Gastrocnemius medialis (tissue), 4 donors: ENCODE measurements at regions not wholly inside any gene's neighbourhood (a gene's known extent, or its start where the extent isn't known, plus 50 kb on each side); places are given as distances from the start of the nearest gene placed in this dataset.

Experiments used
- ATAC-seq, 2 donors: fragments of 150-250 bp; one replicate each; pipeline ENCODE4 v1.9.1; 2016
- DNase-seq, 2 donors: peaks; one replicate each; pipeline ENCODE4 v3.0.0-alpha.2; 2019
- H3K27ac ChIP-seq, 4 donors: fragments of 200-600 bp; sonication (generic); 1 replicate in 1 of 4; 2 replicates in 3 of 4; pipeline ENCODE4 v1.5.1; 2016 to 2018; ENCODE audit warnings: mild to moderate bottlenecking in 2 of 4, moderate library complexity in 1 of 4
- H3K27me3 ChIP-seq, 3 donors: fragments of 200-600 bp; sonication (generic) in 2 of 3; 1 replicate in 1 of 3; 2 replicates in 2 of 3; pipeline versions ENCODE4 v1.5.1 to v1.6.0; 2016 to 2019; ENCODE audit warnings: mild to moderate bottlenecking in 1 of 3, moderate library complexity in 1 of 3
- H3K36me3 ChIP-seq, 2 donors: fragments of 200-600 bp; sonication (generic) in 1 of 2; one replicate each; pipeline ENCODE4 v1.5.1; 2017 to 2018
- H3K4me1 ChIP-seq, 2 donors: fragments of 200-600 bp; sonication (generic) in 1 of 2; one replicate each; pipeline ENCODE4 v1.5.1; 2016 to 2017; ENCODE audit warnings: mild to moderate bottlenecking in 2 of 2
- H3K4me3 ChIP-seq, 4 donors: fragments of 200-600 bp; sonication (generic) in 3 of 4; 1 replicate in 1 of 4; 2 replicates in 3 of 4; pipeline ENCODE4 v1.5.1; 2016 to 2019; ENCODE audit warnings: mild to moderate bottlenecking in 2 of 4
- H3K9me3 ChIP-seq, 3 donors: fragments of 200-600 bp; sonication (generic) in 2 of 3; 1 replicate in 1 of 3; 2 replicates in 2 of 3; pipeline ENCODE4 v1.5.1; 2016 to 2019
- POLR2A ChIP-seq, 2 donors: fragments of 450-650 bp; IDR thresholded peaks; one replicate each; pipeline ENCODE4 v1.6.1; 2017; ENCODE audit warnings: antibody characterized with exemption in 2 of 2, mild to moderate bottlenecking in 2 of 2, moderate library complexity in 2 of 2
- in situ Hi-C, 4 donors: fragments of 200-750 bp; cut with MboI; loops; one replicate each; pipeline versions ENCODE4 v1.15.0 to v1.8.0; 2017; ENCODE audit warnings: low sequenced_read_pairs in 4 of 4
- intact Hi-C: fragments of 100-400 bp; cut with DNase I; formaldehyde crosslinking; loops from one replicate; pipeline ENCODE4 v1.15.1; 2023; ENCODE audit warnings: low total_unique reads
- TF ChIP-seq, protein P1 (sequence below), 5 experiments: fragments of 450-650 bp in 3 of 5; fragments of 200-600 bp in 2 of 5; sonication (generic) in 2 of 5; IDR thresholded peaks in 4 of 5; conservative IDR thresholded peaks in 1 of 5; 1 replicate in 4 of 5; 2 replicates in 1 of 5; pipeline ENCODE4 v1.5.1; 2016 to 2019; ENCODE audit warnings: antibody characterized with exemption in 5 of 5, mild to moderate bottlenecking in 3 of 5, moderate library complexity in 3 of 5

DNA sequence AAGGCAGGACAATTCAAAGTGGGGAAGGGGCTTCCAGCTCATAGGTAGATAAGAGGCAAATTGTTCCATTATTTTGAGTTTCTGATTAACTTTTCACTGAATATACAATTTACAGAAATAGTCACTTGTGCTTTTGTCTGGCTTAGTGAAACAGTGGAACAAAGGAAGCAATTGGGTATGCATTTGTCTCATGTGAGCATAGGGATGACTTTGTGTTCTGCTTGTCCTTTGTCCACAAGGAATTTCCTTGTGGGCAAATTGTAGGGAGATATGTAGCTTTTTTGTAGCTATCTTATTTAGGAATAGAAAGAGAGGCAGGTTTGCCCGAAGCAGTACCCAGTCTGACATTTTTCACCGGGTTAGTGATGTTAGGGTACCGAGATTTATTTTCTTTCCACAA is 1224.8 kb downstream of the SLITRK1 start:
- in situ Hi-C loops (no loop called here), intact Hi-C loops (no loop called here)
- H3K4me1 ChIP-seq = no peaks in the 10 kb centered on the region
- no peaks in the 10 kb centered on the region for H3K27me3 ChIP-seq
- no peaks in the 10 kb centered on the region for H3K36me3 ChIP-seq
- H3K4me3 ChIP-seq = no peak overlapping the region
- TF ChIP-seq, protein P1, sequence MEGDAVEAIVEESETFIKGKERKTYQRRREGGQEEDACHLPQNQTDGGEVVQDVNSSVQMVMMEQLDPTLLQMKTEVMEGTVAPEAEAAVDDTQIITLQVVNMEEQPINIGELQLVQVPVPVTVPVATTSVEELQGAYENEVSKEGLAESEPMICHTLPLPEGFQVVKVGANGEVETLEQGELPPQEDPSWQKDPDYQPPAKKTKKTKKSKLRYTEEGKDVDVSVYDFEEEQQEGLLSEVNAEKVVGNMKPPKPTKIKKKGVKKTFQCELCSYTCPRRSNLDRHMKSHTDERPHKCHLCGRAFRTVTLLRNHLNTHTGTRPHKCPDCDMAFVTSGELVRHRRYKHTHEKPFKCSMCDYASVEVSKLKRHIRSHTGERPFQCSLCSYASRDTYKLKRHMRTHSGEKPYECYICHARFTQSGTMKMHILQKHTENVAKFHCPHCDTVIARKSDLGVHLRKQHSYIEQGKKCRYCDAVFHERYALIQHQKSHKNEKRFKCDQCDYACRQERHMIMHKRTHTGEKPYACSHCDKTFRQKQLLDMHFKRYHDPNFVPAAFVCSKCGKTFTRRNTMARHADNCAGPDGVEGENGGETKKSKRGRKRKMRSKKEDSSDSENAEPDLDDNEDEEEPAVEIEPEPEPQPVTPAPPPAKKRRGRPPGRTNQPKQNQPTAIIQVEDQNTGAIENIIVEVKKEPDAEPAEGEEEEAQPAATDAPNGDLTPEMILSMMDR (IDR thresholded peaks at IDR 0.05 in 4 of 5, conservative IDR thresholded peaks at IDR 0.05 in 1 of 5) = no peak
- TF ChIP-seq POLR2A (IDR thresholded peaks at IDR 0.05) = no peak
- no peaks in the 10 kb centered on the region for H3K9me3 ChIP-seq
- DNase-seq (no peak), ATAC-seq (no peak)
- H3K27ac ChIP-seq = no peak overlapping the region

DNA sequence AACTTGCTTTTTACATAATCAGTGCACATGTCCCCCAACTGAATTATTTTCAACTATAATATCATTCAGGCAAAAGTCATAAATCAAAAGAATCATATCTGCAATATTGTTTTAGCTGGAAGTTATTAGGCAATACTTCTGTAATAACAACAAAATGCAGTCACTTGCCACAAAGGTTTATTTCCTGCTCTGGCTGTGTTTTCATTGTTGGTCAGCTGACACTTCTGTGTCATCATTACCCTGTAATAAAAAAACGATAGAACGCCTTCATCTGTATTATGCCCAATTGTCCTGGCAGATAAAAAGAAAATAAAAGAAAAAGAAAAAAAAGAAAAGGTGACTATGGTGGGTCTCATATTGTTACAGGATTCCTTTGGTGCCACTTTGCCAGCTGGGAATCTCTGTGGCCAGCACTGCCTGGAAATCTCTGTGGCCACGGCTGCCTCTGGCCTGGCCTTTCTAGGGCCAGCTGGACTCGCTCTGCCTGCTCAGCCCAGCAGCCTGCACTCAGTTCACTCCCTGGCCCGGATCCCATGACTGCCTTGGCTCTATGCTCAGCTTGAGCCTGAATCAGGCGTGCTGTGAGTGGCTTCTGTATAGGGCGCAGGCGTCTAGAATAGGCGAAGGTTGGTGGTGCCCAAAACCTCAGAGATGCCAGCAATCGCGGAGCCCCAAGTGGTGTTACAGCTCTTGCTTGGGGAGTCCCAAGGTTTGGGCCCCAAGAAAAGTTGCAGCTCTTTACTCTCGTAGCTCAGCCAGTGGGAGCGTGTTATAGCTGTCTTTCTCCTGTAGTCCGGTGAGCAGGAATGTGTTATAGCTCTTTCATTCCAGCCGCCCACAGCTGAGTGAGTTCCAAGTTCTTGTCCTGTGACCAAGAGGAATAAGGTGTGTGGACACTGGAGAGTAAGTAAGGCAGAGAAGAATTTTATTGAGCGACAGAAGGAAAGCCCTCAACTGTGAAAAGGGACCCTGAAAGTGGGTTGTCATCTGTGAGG is 1227.1 kb downstream of the SLITRK1 start:
- TF ChIP-seq, protein P1 (IDR thresholded peaks at IDR 0.05 in 4 of 5, conservative IDR thresholded peaks at IDR 0.05 in 1 of 5) = no peak
- TF ChIP-seq POLR2A (IDR thresholded peaks at IDR 0.05) = no peak
- peak; percentile 12 to 67 for DNase-seq
- Histone ChIP-seq H3K4me1 (no peaks in the 10 kb centered on the region), H3K27ac (peak overlapping the region in 1 of 4 donors; percentile 39), H3K4me3 (no peak overlapping the region), H3K9me3 (no peaks in the 10 kb centered on the region), H3K27me3 (no peaks in the 10 kb centered on the region), H3K36me3 (no peaks in the 10 kb centered on the region)
- ATAC-seq = peak; percentile 83 to 89
- in situ Hi-C loops (no loop called here), intact Hi-C loops (no loop called here)

DNA sequence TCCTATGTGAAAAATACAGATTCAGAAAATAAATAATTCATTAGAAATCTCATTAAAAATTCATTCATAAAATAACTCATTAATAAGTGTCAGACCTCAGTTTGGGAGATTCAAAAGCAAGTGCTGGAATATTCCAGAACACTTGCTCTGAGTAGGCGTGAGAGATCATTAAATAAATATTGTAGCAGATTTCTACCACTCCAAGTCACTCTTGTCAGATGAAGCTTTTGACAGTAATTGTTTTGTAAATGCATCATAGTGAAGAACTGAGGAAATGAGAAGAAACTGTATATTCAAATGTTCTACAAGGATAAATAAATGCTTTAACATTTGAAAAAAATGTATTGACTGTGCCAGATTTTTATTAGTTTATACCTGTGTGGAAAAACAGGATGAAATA is 1228.1 kb downstream of the SLITRK1 start:
- H3K36me3 ChIP-seq = no peaks in the 10 kb centered on the region
- H3K9me3 ChIP-seq = no peaks in the 10 kb centered on the region
- in situ Hi-C loops = no loop called here
- H3K27me3 ChIP-seq = no peaks in the 10 kb centered on the region
- H3K27ac ChIP-seq = no peak overlapping the region
- H3K4me3 ChIP-seq = no peak overlapping the region
- intact Hi-C loops = no loop called here
- H3K4me1 ChIP-seq = no peaks in the 10 kb centered on the region
- TF ChIP-seq, protein P1 (IDR thresholded peaks at IDR 0.05 in 4 of 5, conservative IDR thresholded peaks at IDR 0.05 in 1 of 5) = no peak
- no peak for TF ChIP-seq POLR2A (IDR thresholded peaks at IDR 0.05)
- no peak for ATAC-seq
- no peak for DNase-seq

DNA sequence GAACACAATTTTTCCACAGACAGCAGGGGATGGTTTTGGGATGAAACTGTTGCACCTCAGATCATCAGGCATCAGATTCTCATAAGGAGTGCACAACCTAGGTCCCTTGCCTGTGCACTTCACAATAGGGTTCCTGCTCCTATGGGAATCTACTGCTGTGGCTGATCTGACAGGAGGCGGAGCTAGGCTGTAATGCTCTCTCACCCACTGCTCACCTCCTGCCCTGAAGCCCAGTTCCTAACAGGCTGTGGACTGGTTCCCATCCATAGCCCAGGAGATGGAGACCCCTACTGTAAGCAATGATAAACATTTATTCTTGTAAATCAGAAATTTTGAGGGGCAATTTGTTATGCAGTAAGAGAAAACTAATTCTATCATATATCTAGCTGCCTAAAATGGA is 1234.7 kb downstream of the SLITRK1 start:
- Histone ChIP-seq H3K27ac (no peak overlapping the region), H3K4me1 (no peaks in the 10 kb centered on the region), H3K4me3 (no peak overlapping the region), H3K27me3 (no peaks in the 10 kb centered on the region), H3K9me3 (no peaks in the 10 kb centered on the region), H3K36me3 (no peaks in the 10 kb centered on the region)
- DNase-seq (no peak), ATAC-seq (no peak)
- intact Hi-C loops = no loop called here
- no peak for TF ChIP-seq POLR2A (IDR thresholded peaks at IDR 0.05)
- TF ChIP-seq, protein P1 (IDR thresholded peaks at IDR 0.05 in 4 of 5, conservative IDR thresholded peaks at IDR 0.05 in 1 of 5) = no peak
- in situ Hi-C loops = no loop called here
